8988T (cell line): ENCODE measurements at regions not wholly inside any gene's neighbourhood (a gene's known extent, or its start where the extent isn't known, plus 50 kb on each side); places are given as distances from the start of the nearest gene placed in this dataset.

ENCODE experiments used
- DNase-seq: peaks from one replicate; pipeline ENCODE4 v3.0.0; 2011

DNA sequence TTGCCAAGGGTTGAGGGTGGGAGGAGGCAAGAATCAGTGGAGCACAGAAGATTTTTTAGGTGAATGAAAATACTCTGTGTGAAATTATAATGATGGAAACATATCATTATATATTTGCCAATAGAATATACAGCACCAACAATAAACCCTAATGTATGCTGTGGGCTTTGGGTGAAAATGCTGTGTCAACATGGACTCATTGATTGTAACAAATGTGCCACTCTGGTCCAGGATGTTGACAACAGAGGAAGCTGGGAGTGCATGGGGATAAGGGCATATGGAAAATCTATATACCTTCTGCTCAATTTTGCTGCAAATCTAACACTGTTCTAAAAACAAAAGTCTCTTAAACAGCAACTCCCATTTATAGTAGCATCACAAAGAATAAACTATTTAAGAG, 114.3 kb downstream of the LYZL1 start:
- no peak for DNase-seq

DNA sequence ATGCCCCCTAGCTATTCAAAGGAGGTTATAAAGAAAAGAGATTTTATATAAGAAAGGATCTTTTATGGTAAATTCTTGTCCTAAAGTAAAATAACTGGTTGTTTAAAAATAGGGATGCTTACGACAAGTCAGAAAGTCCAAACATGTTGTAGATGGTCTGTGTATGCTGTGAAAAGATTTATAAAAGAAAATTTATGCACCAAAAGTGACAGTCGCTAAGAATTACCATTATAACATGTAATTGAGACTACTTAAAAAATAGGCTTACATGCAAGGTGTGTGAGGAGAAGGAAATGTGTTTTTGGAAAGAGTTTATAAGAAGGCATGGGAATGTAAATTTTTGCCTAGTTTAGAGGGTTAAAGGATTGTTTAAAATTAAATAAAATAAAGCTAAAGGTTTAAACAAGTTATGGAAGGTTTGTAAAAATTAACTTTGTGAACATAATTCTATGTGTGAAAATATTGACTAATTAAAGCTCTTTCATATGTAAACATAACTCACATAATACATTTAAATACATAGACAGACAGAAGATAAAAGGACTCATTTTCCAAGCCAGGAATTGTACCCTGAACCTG, 118.5 kb downstream of the LYZL1 start:
- no peak for DNase-seq
